ENCODE measurements at regions not wholly inside any gene's neighbourhood (a gene's known extent, or its start where the extent isn't known, plus 50 kb on each side); places are given as distances from the start of the nearest gene placed in this dataset.
A peak's percentile ranks its signal among the peaks of the same experiment; 100 is the strongest.

DNA sequence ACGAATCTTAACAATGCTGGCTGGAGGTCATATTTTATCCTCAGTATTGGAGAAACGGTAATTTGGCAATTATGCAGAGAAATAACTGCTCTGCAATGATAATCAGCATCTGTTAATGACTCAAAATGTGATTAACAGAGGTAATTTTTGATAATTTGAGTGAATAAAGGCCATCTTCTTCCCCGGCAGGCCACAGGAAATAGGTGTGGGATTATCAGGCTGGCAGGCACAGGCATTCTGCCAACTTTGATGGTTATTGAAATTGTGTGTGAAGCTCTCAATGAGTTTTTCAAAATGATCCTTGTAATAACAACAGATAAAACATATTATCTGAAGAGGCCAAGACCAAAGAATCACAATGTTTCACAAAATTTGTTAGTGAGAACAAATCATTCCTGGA is 309.0 kb downstream of the PTGER3 start (continued):
- TF ChIP-seq, protein P1, sequence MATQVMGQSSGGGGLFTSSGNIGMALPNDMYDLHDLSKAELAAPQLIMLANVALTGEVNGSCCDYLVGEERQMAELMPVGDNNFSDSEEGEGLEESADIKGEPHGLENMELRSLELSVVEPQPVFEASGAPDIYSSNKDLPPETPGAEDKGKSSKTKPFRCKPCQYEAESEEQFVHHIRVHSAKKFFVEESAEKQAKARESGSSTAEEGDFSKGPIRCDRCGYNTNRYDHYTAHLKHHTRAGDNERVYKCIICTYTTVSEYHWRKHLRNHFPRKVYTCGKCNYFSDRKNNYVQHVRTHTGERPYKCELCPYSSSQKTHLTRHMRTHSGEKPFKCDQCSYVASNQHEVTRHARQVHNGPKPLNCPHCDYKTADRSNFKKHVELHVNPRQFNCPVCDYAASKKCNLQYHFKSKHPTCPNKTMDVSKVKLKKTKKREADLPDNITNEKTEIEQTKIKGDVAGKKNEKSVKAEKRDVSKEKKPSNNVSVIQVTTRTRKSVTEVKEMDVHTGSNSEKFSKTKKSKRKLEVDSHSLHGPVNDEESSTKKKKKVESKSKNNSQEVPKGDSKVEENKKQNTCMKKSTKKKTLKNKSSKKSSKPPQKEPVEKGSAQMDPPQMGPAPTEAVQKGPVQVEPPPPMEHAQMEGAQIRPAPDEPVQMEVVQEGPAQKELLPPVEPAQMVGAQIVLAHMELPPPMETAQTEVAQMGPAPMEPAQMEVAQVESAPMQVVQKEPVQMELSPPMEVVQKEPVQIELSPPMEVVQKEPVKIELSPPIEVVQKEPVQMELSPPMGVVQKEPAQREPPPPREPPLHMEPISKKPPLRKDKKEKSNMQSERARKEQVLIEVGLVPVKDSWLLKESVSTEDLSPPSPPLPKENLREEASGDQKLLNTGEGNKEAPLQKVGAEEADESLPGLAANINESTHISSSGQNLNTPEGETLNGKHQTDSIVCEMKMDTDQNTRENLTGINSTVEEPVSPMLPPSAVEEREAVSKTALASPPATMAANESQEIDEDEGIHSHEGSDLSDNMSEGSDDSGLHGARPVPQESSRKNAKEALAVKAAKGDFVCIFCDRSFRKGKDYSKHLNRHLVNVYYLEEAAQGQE (IDR thresholded peaks at IDR 0.05; ENCODE audit: low read depth, low read length), result no peak
- TF ChIP-seq, protein P2, sequence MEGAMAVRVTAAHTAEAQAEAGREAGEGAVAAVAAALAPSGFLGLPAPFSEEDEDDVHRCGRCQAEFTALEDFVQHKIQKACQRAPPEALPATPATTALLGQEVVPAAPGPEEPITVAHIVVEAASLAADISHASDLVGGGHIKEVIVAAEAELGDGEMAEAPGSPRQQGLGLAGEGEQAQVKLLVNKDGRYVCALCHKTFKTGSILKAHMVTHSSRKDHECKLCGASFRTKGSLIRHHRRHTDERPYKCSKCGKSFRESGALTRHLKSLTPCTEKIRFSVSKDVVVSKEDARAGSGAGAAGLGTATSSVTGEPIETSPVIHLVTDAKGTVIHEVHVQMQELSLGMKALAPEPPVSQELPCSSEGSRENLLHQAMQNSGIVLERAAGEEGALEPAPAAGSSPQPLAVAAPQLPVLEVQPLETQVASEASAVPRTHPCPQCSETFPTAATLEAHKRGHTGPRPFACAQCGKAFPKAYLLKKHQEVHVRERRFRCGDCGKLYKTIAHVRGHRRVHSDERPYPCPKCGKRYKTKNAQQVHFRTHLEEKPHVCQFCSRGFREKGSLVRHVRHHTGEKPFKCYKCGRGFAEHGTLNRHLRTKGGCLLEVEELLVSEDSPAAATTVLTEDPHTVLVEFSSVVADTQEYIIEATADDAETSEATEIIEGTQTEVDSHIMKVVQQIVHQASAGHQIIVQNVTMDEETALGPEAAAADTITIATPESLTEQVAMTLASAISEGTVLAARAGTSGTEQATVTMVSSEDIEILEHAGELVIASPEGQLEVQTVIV (IDR thresholded peaks at IDR 0.05; ENCODE audit: borderline replicate concordance, partially characterized antibody), result no peak
- TF ChIP-seq SUPT20H (IDR thresholded peaks at IDR 0.05; ENCODE audit: borderline replicate concordance, control insufficient read depth, low read depth, low read length), result no peak

DNA sequence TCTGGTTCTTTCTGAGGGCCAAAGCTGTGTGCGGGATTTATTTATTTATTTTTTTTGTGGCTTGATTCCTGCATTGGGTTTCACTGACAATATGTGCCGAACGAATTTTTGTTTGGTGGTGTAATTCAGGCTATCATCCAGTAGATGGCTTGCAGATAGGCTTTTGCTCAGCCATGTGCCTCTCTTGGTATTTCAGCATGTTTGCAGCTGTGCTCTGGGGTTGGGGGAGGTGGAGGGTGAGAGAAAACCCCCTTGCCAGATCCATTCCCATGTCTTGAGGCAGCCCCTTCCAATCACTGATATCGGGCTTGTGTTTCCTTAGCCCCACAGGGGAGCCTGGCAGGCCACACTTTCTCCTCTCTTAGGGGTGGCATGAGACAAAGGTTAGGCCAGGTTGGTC is 302.4 kb downstream of the PTGER3 start:
- H3K9ac ChIP-seq (ENCODE audit: control insufficient read depth, insufficient read depth, low read length), result no peak overlapping the region
- no peaks in the 10 kb centered on the region for H3K36me3 ChIP-seq (ENCODE audit: control insufficient read depth in 2 of 2, insufficient read depth in 2 of 2, low read length in 1 of 2)
- 34% methylated on average over 4 of the region's 4 CpGs for WGBS (ENCODE audit: insufficient coverage, insufficient replicate concordance, low lambda C conversion rate, missing lambda C conversion rate)
- no peak overlapping the region for H2AFZ ChIP-seq (ENCODE audit: control insufficient read depth, low read depth, low read length)
- BruUV-seq (replicated peaks), result no TSS peak
- ATAC-seq (peak; percentile 44; the same call in 2 of the 3 replicates), FAIRE-seq (no peak), DNase-seq (ENCODE audit: low read depth, low spot score) (no peak)
- H3K27me3 ChIP-seq (replicated peaks in 1 of 2; ENCODE audit: control insufficient read depth in 2 of 2, insufficient read depth in 2 of 2, low read length in 1 of 2), result no peaks in the 10 kb centered on the region
- ChIA-PET RAD21 (ENCODE audit: unreplicated experiment) (no interaction called here), SMC1A (ENCODE audit: uncharacterized antibody, unreplicated experiment) (interaction anchor here (1.3 kb wide), 1 partner anchor 305 kb away, joined by 4 read pairs; no protein-coding TSS in a partner anchor), POLR2A (no interaction called here), CTCF (interaction anchor here (0.8 to 1.1 kb wide), 2 partner anchors 21 to 151 kb away, joined by 3 to 4 read pairs; no protein-coding TSS in a partner anchor)
- no peak overlapping the region for H3K27ac ChIP-seq (ENCODE audit: control insufficient read depth, insufficient read depth)
- no peaks in the 10 kb centered on the region for H3K79me2 ChIP-seq (ENCODE audit: control insufficient read depth, insufficient read depth, low read length)
- intact Hi-C loops (cut with micrococcal nuclease; ENCODE audit: unreplicated experiment), result no loop called here
- no peaks in the 10 kb centered on the region for H4K20me1 ChIP-seq (ENCODE audit: control insufficient read depth, insufficient read depth)
- H3K4me3 ChIP-seq, result no peak overlapping the region
- TF ChIP-seq EGR1 (IDR thresholded peaks at IDR 0.05; ENCODE audit: borderline replicate concordance in 1 of 2, low read depth in 2 of 2, low read length in 2 of 2) (no peak), CHD4 (IDR thresholded peaks at IDR 0.05) (no peak)
- TF ChIP-seq, protein P3, sequence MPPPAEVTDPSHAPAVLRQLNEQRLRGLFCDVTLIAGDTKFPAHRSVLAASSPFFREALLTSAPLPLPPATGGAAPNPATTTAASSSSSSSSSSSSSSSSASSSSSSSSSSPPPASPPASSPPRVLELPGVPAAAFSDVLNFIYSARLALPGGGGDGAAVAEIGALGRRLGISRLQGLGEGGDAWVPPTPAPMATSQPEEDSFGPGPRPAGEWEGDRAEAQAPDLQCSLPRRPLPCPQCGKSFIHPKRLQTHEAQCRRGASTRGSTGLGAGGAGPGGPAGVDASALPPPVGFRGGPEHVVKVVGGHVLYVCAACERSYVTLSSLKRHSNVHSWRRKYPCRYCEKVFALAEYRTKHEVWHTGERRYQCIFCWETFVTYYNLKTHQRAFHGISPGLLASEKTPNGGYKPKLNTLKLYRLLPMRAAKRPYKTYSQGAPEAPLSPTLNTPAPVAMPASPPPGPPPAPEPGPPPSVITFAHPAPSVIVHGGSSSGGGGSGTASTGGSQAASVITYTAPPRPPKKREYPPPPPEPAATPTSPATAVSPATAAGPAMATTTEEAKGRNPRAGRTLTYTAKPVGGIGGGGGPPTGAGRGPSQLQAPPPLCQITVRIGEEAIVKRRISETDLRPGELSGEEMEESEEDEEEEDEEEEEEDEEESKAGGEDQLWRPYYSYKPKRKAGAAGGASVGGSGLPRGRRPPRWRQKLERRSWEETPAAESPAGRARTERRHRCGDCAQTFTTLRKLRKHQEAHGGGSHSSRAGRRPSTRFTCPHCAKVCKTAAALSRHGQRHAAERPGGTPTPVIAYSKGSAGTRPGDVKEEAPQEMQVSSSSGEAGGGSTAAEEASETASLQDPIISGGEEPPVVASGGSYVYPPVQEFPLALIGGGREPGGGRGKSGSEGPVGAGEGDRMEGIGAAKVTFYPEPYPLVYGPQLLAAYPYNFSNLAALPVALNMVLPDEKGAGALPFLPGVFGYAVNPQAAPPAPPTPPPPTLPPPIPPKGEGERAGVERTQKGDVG (CRISPR knock-in tag; IDR thresholded peaks at IDR 0.05), result no peak
- TF ChIP-seq, protein P4, sequence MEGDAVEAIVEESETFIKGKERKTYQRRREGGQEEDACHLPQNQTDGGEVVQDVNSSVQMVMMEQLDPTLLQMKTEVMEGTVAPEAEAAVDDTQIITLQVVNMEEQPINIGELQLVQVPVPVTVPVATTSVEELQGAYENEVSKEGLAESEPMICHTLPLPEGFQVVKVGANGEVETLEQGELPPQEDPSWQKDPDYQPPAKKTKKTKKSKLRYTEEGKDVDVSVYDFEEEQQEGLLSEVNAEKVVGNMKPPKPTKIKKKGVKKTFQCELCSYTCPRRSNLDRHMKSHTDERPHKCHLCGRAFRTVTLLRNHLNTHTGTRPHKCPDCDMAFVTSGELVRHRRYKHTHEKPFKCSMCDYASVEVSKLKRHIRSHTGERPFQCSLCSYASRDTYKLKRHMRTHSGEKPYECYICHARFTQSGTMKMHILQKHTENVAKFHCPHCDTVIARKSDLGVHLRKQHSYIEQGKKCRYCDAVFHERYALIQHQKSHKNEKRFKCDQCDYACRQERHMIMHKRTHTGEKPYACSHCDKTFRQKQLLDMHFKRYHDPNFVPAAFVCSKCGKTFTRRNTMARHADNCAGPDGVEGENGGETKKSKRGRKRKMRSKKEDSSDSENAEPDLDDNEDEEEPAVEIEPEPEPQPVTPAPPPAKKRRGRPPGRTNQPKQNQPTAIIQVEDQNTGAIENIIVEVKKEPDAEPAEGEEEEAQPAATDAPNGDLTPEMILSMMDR (IDR thresholded peaks at IDR 0.05 in 2 of 3, conservative IDR thresholded peaks at IDR 0.05 in 1 of 3; ENCODE audit: control insufficient read depth in 2 of 3, extremely low read depth in 1 of 3, insufficient read depth in 1 of 3, low read depth in 3 of 3, low read length in 3 of 3), result peak; percentile 29 to 43 (median 36); a peak in 5 of 6 replicates
- H3K9me3 ChIP-seq (replicated peaks; ENCODE audit: control insufficient read depth, insufficient read depth, low read length), result no peaks in the 10 kb centered on the region
- no peaks in the 10 kb centered on the region for H3K4me1 ChIP-seq (ENCODE audit: control insufficient read depth, insufficient read depth, low read length)
- H3K4me2 ChIP-seq (ENCODE audit: control insufficient read depth, insufficient read depth), result no peak overlapping the region
- in situ Hi-C loops (cut with MboI), result no loop called here

All from GM12878 (cell line).